Lower leg skin (tissue), 4 donors: ENCODE measurements at regions not wholly inside any gene's neighbourhood (a gene's known extent, or its start where the extent isn't known, plus 50 kb on each side); places are given as distances from the start of the nearest gene placed in this dataset.

Experiments used
- DNase-seq, 2 donors: peaks; one replicate each; pipeline ENCODE4 v3.0.0-alpha.2; 2019; ENCODE audit warnings: low spot score in 2 of 2
- H3K4me3 ChIP-seq: fragments of 200-600 bp; sonication (generic); 2 replicates; pipeline ENCODE4 v1.5.1; 2017; ENCODE audit warnings: mild to moderate bottlenecking, low read depth; ENCODE audit not compliant: poor library complexity, severe bottlenecking
- CTCF ChIP-seq, 3 donors: fragments of 450-650 bp; IDR thresholded peaks; one replicate each; pipeline ENCODE4 v1.5.1; 2016; ENCODE audit warnings: antibody characterized with exemption in 3 of 3, mild to moderate bottlenecking in 3 of 3, moderate library complexity in 2 of 3
- POLR2A ChIP-seq, 2 donors: fragments of 450-650 bp; IDR thresholded peaks; one replicate each; pipeline ENCODE4 v1.6.1; 2016 to 2017; ENCODE audit warnings: antibody characterized with exemption in 2 of 2, mild to moderate bottlenecking in 1 of 2, moderate library complexity in 1 of 2
- WGBS, 2 donors: methylation state at CpG; one replicate each; pipeline ENCODE4 v1.1.5; 2018; 5-methylcytosine and 5-hydroxymethylcytosine counted together
- intact Hi-C: fragments of 100-400 bp; cut with DNase I; formaldehyde crosslinking; loops from one replicate; pipeline ENCODE4 v1.15.0; 2023; ENCODE audit warnings: low total_unique reads

- H3K4me3 ChIP-seq = no peak overlapping the region
- intact Hi-C loops = no loop called here
- no peak for DNase-seq
Observed at GRCh38 chr14:28264306-28264705, 502.3 kb upstream of the FOXG1 start.

GRCh38 chr14:28272270-28272669 lies 494.3 kb upstream of the FOXG1 start:
- H3K4me3 ChIP-seq = no peak overlapping the region
- no peak for DNase-seq
- WGBS, 2 donors = 69 to 90% methylated on average over 1 of the region's 1 CpG
- intact Hi-C loops = no loop called here
- TF ChIP-seq CTCF (IDR thresholded peaks at IDR 0.05) = no peak
- TF ChIP-seq POLR2A (IDR thresholded peaks at IDR 0.05) = no peak

More at GRCh38 chr14:28264306-28264705, 502.3 kb upstream of the FOXG1 start:
- TF ChIP-seq POLR2A (IDR thresholded peaks at IDR 0.05) (no peak), CTCF (IDR thresholded peaks at IDR 0.05) (no peak)
- WGBS, 2 donors = 50 to 51% methylated on average over 26 to 29 of the region's 29 CpGs

DNA sequence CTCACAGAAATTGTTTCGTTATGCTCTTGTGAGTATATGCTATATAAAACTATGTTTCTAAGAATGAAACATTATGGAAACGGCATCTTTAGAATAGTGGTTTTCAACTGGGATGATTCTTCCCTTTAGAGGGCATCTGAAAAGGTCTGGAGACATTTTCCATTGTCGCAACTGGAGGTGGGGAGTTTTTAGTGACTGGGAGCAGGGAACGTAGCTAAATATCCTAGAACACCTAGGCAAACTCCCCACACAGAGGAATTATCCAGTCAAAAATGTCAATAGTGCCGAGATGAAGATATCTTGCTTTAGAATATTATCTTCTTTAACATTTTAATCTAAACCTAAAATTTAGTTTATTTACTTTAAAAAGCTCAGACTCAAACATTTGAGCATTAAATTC lies 486.1 kb upstream of the FOXG1 start:
- intact Hi-C loops = no loop called here
- WGBS, 2 donors = 77 to 87% methylated on average over 5 of the region's 5 CpGs
- TF ChIP-seq CTCF (IDR thresholded peaks at IDR 0.05) = no peak
- no peak for TF ChIP-seq POLR2A (IDR thresholded peaks at IDR 0.05)
- DNase-seq = no peak
- no peak overlapping the region for H3K4me3 ChIP-seq

DNA sequence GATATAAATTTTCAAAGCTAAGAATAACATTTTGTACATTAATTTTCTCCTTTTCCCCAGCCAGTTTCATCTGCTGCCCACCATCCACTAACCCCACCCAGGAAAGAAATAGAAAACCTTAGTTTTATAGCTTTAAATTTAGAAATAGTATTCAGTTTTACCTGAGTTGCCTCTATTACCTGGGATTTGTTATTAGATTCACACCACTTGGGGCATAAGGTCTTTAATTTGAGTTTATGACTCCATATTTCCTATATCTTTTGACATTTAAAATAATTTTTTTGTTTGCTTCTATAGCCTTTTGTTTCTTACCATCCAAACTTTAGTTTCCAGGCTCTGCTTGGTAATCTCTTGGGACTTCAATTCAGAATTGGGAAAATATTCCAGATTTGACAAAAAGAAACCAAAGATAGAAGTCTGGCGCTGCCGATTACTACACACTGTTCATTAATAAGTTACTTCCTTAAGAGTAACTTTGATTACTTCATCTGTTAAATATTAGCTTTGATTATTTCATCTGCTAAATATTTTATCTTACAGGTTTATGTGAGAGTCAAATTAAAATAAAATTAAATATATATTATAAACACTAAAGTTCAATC lies 485.5 kb upstream of the FOXG1 start:
- TF ChIP-seq CTCF (IDR thresholded peaks at IDR 0.05) (no peak), POLR2A (IDR thresholded peaks at IDR 0.05) (no peak)
- no peak overlapping the region for H3K4me3 ChIP-seq
- intact Hi-C loops = no loop called here
- DNase-seq = no peak
- 83% methylated on average over 2 of the region's 2 CpGs for WGBS, 2 donors

- TF ChIP-seq CTCF (IDR thresholded peaks at IDR 0.05) (no peak), POLR2A (IDR thresholded peaks at IDR 0.05) (no peak)
- WGBS, 2 donors = 65% methylated on average over 6 of the region's 6 CpGs
- intact Hi-C loops = no loop called here
- no peak overlapping the region for H3K4me3 ChIP-seq
- DNase-seq = no peak
Observed at GRCh38 chr14:28284546-28285300, 481.9 kb upstream of the FOXG1 start.
